ENCODE measurements at regions not wholly inside any gene's neighbourhood (a gene's known extent, or its start where the extent isn't known, plus 50 kb on each side); places are given as distances from the start of the nearest gene placed in this dataset.
"Not testable (repeated sequence)": the region's sequence is repeated elsewhere in the genome, so short reads cannot be mapped to it uniquely, and the experiment has no call there.

DNA sequence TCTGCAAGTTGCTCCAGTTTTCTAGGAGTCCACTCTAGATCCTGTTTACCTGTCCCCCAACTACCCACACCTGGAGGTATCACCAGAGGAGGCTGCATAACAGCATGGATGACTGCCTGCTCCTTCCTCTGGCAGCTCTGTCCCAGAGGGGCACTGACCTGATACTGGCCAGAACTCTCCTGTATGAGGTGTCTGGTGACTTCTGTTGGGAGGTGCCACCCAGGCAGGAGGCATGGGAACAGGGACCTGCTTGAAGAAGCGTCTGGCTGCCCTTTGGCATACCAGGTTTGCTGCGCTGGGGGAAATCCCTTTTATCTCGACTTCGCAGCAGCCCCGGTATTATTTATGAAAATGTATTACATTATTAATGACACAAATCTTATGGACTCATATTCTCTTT is 1163.6 kb downstream of the NSUN3 start:
- no peak for DNase-seq (ENCODE audit: low read depth)
- TF ChIP-seq, protein P1, sequence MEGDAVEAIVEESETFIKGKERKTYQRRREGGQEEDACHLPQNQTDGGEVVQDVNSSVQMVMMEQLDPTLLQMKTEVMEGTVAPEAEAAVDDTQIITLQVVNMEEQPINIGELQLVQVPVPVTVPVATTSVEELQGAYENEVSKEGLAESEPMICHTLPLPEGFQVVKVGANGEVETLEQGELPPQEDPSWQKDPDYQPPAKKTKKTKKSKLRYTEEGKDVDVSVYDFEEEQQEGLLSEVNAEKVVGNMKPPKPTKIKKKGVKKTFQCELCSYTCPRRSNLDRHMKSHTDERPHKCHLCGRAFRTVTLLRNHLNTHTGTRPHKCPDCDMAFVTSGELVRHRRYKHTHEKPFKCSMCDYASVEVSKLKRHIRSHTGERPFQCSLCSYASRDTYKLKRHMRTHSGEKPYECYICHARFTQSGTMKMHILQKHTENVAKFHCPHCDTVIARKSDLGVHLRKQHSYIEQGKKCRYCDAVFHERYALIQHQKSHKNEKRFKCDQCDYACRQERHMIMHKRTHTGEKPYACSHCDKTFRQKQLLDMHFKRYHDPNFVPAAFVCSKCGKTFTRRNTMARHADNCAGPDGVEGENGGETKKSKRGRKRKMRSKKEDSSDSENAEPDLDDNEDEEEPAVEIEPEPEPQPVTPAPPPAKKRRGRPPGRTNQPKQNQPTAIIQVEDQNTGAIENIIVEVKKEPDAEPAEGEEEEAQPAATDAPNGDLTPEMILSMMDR (IDR thresholded peaks at IDR 0.05; ENCODE audit: low read depth, low read length, missing control alignments): no peak

DNA sequence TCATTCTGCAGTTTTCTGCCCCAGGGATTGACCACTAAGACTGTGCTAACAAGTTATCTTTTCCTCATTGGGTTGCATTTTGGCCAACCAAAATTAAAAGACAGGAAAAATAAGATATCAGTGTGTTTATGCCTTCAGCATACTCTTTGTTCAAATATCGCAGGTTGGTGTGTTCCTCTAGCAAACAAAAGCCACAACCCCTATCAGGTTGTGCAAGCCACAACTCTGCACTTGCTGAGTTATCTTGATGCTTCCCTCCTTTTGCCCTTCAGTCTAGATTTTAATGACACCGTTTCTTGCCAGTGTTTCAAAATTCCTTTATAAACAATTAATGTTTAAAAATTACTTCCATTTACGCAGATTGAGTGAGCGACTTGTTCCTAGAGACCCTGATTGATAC is 1164.2 kb downstream of the NSUN3 start:
- no peak for DNase-seq (ENCODE audit: low read depth)
- TF ChIP-seq, protein P1 (IDR thresholded peaks at IDR 0.05; ENCODE audit: low read depth, low read length, missing control alignments): no peak
- no peak overlapping the region for H3K4me3 ChIP-seq (ENCODE audit: low read depth, low read length)

More for the DNA sequence above, 1163.6 kb downstream of the NSUN3 start:
- H3K4me3 ChIP-seq (ENCODE audit: low read depth, low read length): no peak overlapping the region

DNA sequence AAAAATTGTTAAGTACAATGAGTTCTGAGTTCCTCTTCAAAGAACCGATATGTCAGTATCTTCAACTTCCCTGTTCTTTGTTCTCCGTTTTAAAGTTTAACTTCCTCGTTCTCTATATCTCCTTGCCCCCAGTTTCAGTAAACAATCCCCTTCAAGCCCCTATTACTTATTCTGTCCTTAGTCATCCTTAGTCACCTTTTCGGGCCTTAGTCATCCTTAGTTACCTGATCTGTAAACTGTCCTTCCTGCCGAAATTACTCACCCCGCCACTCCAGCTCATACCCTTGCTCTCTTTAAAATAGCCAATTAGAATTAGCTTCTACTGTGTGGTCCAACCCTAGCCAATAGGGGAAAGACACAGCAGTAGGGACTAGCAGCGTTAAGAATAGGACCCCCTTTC is 1165.6 kb downstream of the NSUN3 start:
- no peak overlapping the region for H3K4me3 ChIP-seq (ENCODE audit: low read depth, low read length)
- no peak for DNase-seq (ENCODE audit: low read depth)
- TF ChIP-seq, protein P1 (IDR thresholded peaks at IDR 0.05; ENCODE audit: low read depth, low read length, missing control alignments): no peak

DNA sequence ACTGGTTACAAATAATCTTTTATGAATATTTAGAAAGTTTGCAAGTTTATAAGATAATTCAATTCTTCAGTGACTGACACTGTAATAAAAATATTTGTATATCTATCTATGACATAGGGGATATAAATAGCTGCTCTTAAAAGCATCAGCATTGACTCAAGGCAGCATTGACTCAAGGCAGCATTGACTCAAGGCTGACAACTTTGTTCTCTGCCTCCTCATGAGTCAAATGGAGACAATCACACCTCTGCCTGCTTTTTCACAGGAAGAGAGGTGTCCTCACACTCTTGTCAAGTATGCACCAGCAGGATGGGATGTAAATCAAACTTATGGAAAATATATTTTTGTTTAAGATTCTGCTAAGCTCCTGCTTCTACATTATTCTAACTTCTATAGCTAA is 1173.1 kb downstream of the NSUN3 start:
- H3K4me3 ChIP-seq (ENCODE audit: low read depth, low read length): no peak overlapping the region
- no peak for DNase-seq (ENCODE audit: low read depth)
- TF ChIP-seq, protein P1 (IDR thresholded peaks at IDR 0.05; ENCODE audit: low read depth, low read length, missing control alignments): no peak

DNA sequence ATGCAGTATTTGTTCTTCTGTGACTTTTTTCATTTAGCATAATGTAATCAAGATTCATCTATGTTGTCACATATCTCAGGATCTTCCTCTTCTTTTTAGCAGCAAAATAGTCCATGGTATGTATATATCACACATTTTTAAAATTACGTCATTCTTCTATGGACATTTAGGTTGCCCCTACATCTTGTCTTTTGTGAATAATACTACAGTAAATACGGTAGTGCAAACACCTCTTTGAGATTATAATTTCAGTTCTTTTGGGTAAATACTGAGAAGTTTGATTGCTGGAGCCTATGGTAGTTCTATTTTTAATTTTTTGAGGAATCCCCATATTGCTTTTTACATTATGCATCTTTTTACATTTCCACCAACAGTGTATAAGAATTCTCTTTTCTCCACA is 1174.9 kb downstream of the NSUN3 start:
- DNase-seq (ENCODE audit: low read depth): no peak
- TF ChIP-seq, protein P1 (IDR thresholded peaks at IDR 0.05; ENCODE audit: low read depth, low read length, missing control alignments): no peak
- H3K4me3 ChIP-seq (ENCODE audit: low read depth, low read length): no peak overlapping the region

DNA sequence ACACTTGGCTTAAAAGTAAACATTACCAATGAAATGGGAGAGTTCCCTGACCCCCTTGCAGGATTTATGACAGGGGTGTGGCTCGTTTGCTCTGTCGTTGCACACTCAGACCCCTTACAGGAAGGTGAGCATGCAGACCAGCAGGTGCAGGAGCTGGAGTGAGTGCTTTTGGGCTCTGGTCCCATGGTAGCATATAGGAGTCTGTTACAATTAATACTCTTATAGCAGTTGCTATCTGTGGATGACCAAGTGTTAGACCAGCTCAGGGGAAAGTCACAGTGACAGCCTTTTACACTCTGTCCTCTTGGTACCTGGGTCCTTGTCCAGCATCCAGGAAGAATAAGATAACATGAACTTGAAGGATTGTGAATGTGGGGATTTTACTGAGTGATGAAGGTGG is 1177.5 kb downstream of the NSUN3 start:
- H3K4me3 ChIP-seq (ENCODE audit: low read depth, low read length): no peak overlapping the region
- TF ChIP-seq, protein P1 (IDR thresholded peaks at IDR 0.05; ENCODE audit: low read depth, low read length, missing control alignments): no peak
- DNase-seq (ENCODE audit: low read depth): no peak

DNA sequence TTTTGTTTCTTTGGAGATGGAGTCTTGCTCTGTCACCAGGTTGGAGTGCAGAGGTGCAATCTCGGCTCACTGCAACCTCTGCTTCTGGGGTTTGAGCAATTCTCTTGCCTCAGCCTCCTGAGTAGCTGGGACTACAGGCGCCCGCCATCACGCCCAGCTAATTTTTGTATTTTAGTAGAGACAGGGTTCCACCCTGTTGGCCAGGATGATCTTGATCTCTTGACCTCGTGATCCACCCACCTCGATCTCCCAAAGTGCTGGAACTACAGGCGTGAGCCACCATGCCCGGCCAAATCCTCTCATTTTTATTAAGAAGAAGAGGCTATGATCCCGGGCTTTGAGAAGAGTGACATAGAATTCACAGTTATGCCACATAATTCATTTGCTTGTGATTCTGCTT is 1178.4 kb downstream of the NSUN3 start:
- DNase-seq (ENCODE audit: low read depth); H3K4me3 ChIP-seq (ENCODE audit: low read depth, low read length): not testable (repeated sequence)

DNA sequence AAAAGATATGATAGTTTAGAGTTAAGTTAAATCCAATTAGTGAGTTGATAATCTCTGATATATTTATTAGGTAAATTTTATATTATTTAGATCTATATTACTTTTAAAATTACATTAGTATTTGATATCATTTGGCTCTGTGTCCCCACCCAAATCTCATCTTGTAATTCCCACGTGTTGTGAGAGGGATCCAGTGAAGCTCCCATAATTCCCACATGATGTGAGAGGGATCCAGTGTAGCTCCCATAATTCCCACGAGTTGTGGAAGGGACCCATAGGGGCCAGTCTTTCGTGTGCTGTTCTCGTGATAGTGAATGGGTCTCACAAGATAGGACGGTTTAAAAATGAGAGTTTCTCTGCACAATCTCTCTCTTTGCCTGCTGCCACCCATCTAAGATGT is 1183.6 kb downstream of the NSUN3 start:
- DNase-seq (ENCODE audit: low read depth): no peak
- H3K4me3 ChIP-seq (ENCODE audit: low read depth, low read length): no peak overlapping the region
- TF ChIP-seq, protein P1 (IDR thresholded peaks at IDR 0.05; ENCODE audit: low read depth, low read length, missing control alignments): no peak
